ENCODE measurements at regions not wholly inside any gene's neighbourhood (a gene's known extent, or its start where the extent isn't known, plus 50 kb on each side); places are given as distances from the start of the nearest gene placed in this dataset.
A peak's percentile ranks its signal among the peaks of the same experiment; 100 is the strongest.

GRCh38 chr4:111988514-111988913, 156.7 kb upstream of the FAM241A start:
- TF ChIP-seq CTCF (IDR thresholded peaks at IDR 0.05; ENCODE audit: control extremely low read depth, extremely low read depth, low read depth, missing control alignments) = no peak
- DNase-seq (ENCODE audit: extremely low spot score) = no peak
- ChIA-PET POLR2A (no interaction called here), CTCF (no interaction called here)

GRCh38 chr4:111989817-111990216, 155.4 kb upstream of the FAM241A start:
- no peak for DNase-seq (ENCODE audit: extremely low spot score)
- ChIA-PET POLR2A (no interaction called here), CTCF (interaction anchor here (1.1 kb wide), 1 partner anchor 42 kb away, joined by 3 read pairs; no protein-coding TSS in a partner anchor)
- TF ChIP-seq CTCF (IDR thresholded peaks at IDR 0.05; ENCODE audit: control extremely low read depth, extremely low read depth, low read depth, missing control alignments) = no peak

- peak; percentile 42 for DNase-seq (ENCODE audit: extremely low spot score)
- TF ChIP-seq CTCF (IDR thresholded peaks at IDR 0.05; ENCODE audit: control extremely low read depth, extremely low read depth, low read depth, missing control alignments) = no peak
- POLR2A ChIA-PET = no interaction called here
- CTCF ChIA-PET = interaction anchor here (1.0 to 1.1 kb wide), 2 partner anchors 11 to 40 kb away, joined by 3 read pairs; no protein-coding TSS in a partner anchor
Measured at GRCh38 chr4:111991163-111991562, 154.1 kb upstream of the FAM241A start.

GRCh38 chr4:111991797-111992196, 153.5 kb upstream of the FAM241A start:
- TF ChIP-seq CTCF (IDR thresholded peaks at IDR 0.05; ENCODE audit: control extremely low read depth, extremely low read depth, low read depth, missing control alignments) = no peak
- ChIA-PET CTCF (interaction anchor here (1.0 kb wide), 1 partner anchor 10 kb away, joined by 3 read pairs; no protein-coding TSS in a partner anchor), POLR2A (no interaction called here)
- no peak for DNase-seq (ENCODE audit: extremely low spot score)

GRCh38 chr4:111992351-111993168, 152.7 kb upstream of the FAM241A start:
- CTCF ChIA-PET = no interaction called here
- no peak for TF ChIP-seq CTCF (IDR thresholded peaks at IDR 0.05; ENCODE audit: control extremely low read depth, extremely low read depth, low read depth, missing control alignments)
- DNase-seq (ENCODE audit: extremely low spot score) = no peak
- POLR2A ChIA-PET = no interaction called here

GRCh38 chr4:111994392-111994791, 150.9 kb upstream of the FAM241A start:
- no peak for TF ChIP-seq CTCF (IDR thresholded peaks at IDR 0.05; ENCODE audit: control extremely low read depth, extremely low read depth, low read depth, missing control alignments)
- ChIA-PET CTCF (interaction anchor here (1.5 kb wide), 1 partner anchor 13 kb away, joined by 3 read pairs; no protein-coding TSS in a partner anchor), POLR2A (no interaction called here)
- no peak for DNase-seq (ENCODE audit: extremely low spot score)
